Omental fat pad (tissue), 3 donors: ENCODE measurements at regions not wholly inside any gene's neighbourhood (a gene's known extent, or its start where the extent isn't known, plus 50 kb on each side); places are given as distances from the start of the nearest gene placed in this dataset.
"Not testable (repeated sequence)": the region's sequence is repeated elsewhere in the genome, so short reads cannot be mapped to it uniquely, and the experiment has no call there.

ENCODE experiments used
- ATAC-seq: fragments of 150-250 bp; one replicate; pipeline ENCODE4 v1.9.1; 2016; ENCODE audit warnings: mild to moderate bottlenecking, moderate library complexity; ENCODE audit not compliant: low FRiP score
- DNase-seq: peaks from one replicate; pipeline ENCODE4 v3.0.0-alpha.2; 2019; ENCODE audit warnings: low spot score
- CTCF ChIP-seq, 3 donors: fragments of 450-650 bp; IDR thresholded peaks; one replicate each; pipeline ENCODE4 v1.5.1; 2016 to 2017; ENCODE audit warnings: antibody characterized with exemption in 3 of 3, mild to moderate bottlenecking in 3 of 3, moderate library complexity in 2 of 3

- DNase-seq (no peak), ATAC-seq (no peak)
- TF ChIP-seq CTCF (IDR thresholded peaks at IDR 0.05) = no peak
These were observed 134.3 kb downstream of the LTN1 start for GRCh38 chr21:28858424-28858823.

- DNase-seq (no peak), ATAC-seq (no peak)
- TF ChIP-seq CTCF (IDR thresholded peaks at IDR 0.05) = no peak
These were observed 134.9 kb downstream of the LTN1 start for GRCh38 chr21:28857752-28858151.

GRCh38 chr21:28856588-28857250, 136.0 kb downstream of the LTN1 start:
- DNase-seq (no peak), ATAC-seq (no peak)
- no peak for TF ChIP-seq CTCF (IDR thresholded peaks at IDR 0.05)

GRCh38 chr21:28852706-28853105, 140.0 kb downstream of the LTN1 start:
- ATAC-seq = no peak
- no peak for DNase-seq
- TF ChIP-seq CTCF (IDR thresholded peaks at IDR 0.05) = no peak

GRCh38 chr21:28851645-28852044, 141.0 kb downstream of the LTN1 start:
- DNase-seq = no peak
- TF ChIP-seq CTCF (IDR thresholded peaks at IDR 0.05) = no peak
- no peak for ATAC-seq

DNA sequence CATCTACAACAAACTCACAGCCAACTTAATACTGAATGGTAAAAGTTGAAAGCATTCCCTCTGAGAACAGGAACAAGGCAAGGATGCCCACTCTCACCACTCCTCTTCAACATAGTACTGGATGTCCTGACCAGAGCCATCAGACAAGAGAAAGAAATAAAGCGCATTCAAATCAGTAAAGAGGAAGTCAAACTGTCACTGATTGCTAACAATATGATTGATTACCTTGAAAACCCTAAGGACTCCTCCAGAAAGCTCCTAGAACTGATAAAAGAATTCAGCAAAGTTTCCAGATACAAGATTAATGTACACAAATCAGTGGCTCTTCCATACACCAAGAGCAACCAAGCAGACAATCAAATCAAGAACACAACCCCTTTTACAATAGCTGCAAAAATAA, 153.4 kb downstream of the LTN1 start:
- ATAC-seq, DNase-seq: not testable (repeated sequence)

DNA sequence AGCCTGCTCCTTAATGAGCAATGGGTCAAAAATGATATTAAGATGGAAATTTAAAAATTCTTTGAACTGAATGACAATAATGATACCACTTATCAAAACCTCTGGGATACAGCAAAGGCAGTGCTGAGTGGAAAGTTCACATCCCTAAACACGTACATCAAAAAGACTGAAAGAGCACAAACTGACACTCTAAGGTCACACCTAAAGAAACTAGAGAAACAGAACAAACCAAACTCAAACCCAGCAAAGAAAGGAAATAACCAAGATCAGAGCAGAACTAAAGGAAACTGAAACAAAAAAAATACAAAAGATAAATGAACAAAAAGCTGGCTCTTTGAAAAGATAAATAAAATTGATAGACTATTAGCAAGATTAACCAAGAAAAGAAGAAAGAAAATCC, 155.3 kb downstream of the LTN1 start:
- DNase-seq, ATAC-seq: not testable (repeated sequence)

DNA sequence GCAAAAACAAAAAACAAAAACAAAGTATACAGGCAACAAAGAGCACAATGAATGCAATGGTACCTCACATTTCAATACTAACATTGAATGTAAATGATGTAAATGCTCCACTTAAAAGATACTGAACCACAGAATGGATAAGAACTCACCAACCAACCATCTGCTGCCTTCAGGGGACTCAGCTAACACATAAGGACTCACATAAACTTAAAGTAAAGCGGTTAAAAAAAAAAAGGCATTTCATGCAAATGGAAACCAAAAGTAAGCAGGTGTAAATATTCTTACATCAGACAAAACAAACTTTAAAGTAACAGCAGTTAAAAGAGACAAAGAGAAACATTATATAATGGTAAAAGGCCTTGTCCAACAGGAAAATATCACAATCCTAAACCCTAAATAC, 156.1 kb downstream of the LTN1 start:
- ATAC-seq, DNase-seq: not testable (repeated sequence)
